CD4-positive, CD25-positive, alpha-beta regulatory T cell (primary cell): ENCODE measurements at regions not wholly inside any gene's neighbourhood (a gene's known extent, or its start where the extent isn't known, plus 50 kb on each side); places are given as distances from the start of the nearest gene placed in this dataset.

Experiments
- ATAC-seq, 2 donors: fragments of 150-1000 bp; cut with Tn5 transposase; one replicate each; pipeline ENCODE4 v1.10.0; 2021; ENCODE audit warnings: low read depth in 2 of 2, moderate number of reproducible peaks in 2 of 2, moderate library complexity in 1 of 2
- DNase-seq, 3 donors: peaks; one replicate each; pipeline versions ENCODE4 v3.0.0 to v3.0.0-alpha.2; 2012 to 2022; ENCODE audit warnings: mixed read lengths in 1 of 3
- H3K27ac ChIP-seq: one replicate; pipeline ENCODE4 v1.7.0; 2013; ENCODE audit warnings: mild to moderate bottlenecking, low read length; ENCODE audit not compliant: insufficient read depth, poor library complexity, severe bottlenecking
- H3K27me3 ChIP-seq: one replicate; pipeline ENCODE4 v1.7.0; 2013; ENCODE audit warnings: low read length; ENCODE audit not compliant: control insufficient read depth, insufficient read depth
- H3K36me3 ChIP-seq: one replicate; pipeline ENCODE4 v1.7.0; 2013; ENCODE audit warnings: mild to moderate bottlenecking, low read length, moderate library complexity; ENCODE audit not compliant: control insufficient read depth, insufficient read depth
- H3K4me1 ChIP-seq: 2 replicates; pipeline ENCODE4 v1.7.0; 2013; ENCODE audit warnings: mild to moderate bottlenecking, low read length; ENCODE audit not compliant: insufficient read depth, control insufficient read depth, poor library complexity, severe bottlenecking
- H3K4me3 ChIP-seq: one replicate; pipeline ENCODE4 v1.7.0; 2013; ENCODE audit warnings: low read depth, mild to moderate bottlenecking, low read length, moderate library complexity
- H3K9me3 ChIP-seq, 2 experiments: 1 replicate in 1 of 2; 2 replicates in 1 of 2; pipeline ENCODE4 v1.7.0; 2013; ENCODE audit warnings: low read length in 2 of 2, mild to moderate bottlenecking in 1 of 2, moderate library complexity in 1 of 2; ENCODE audit not compliant: control insufficient read depth in 2 of 2
- H3K27ac Mint-ChIP-seq, 3 donors: one replicate each; pipeline ENCODE4 v1.8.0; 2020 to 2022; ENCODE audit warnings: mild to moderate bottlenecking in 3 of 3, mixed read lengths in 3 of 3, moderate library complexity in 2 of 3
- H3K27me3 Mint-ChIP-seq: one replicate; pipeline ENCODE4 v1.8.0; 2022; ENCODE audit warnings: mild to moderate bottlenecking, mixed read lengths
- H3K36me3 Mint-ChIP-seq: one replicate; pipeline ENCODE4 v1.8.0; 2020; ENCODE audit warnings: mixed read lengths
- H3K4me1 Mint-ChIP-seq, 4 donors: one replicate each; pipeline ENCODE4 v1.8.0; 2020 to 2022; ENCODE audit warnings: mixed read lengths in 4 of 4, mild to moderate bottlenecking in 1 of 4
- H3K4me3 Mint-ChIP-seq, 4 donors: one replicate each; pipeline ENCODE4 v1.8.0; 2020 to 2022; ENCODE audit warnings: mild to moderate bottlenecking in 4 of 4, mixed read lengths in 4 of 4, moderate library complexity in 3 of 4
- H3K9me3 Mint-ChIP-seq, 7 donors: one replicate each; pipeline ENCODE4 v1.8.0; 2020 to 2022; ENCODE audit warnings: mixed read lengths in 7 of 7, mild to moderate bottlenecking in 3 of 7, moderate library complexity in 2 of 7

- H3K27ac Mint-ChIP-seq: no peak overlapping the region
- no peaks in the 10 kb centered on the region for H3K36me3 Mint-ChIP-seq
- H3K4me3 ChIP-seq: no peak overlapping the region
- no peaks in the 10 kb centered on the region for H3K4me1 ChIP-seq
- H3K27ac ChIP-seq: no peak overlapping the region
- ATAC-seq: no peak
- no peaks in the 10 kb centered on the region for H3K27me3 ChIP-seq
- H3K4me1 Mint-ChIP-seq: no peaks in the 10 kb centered on the region
- H3K36me3 ChIP-seq: no peaks in the 10 kb centered on the region
- DNase-seq: no peak
- no peaks in the 10 kb centered on the region for H3K27me3 Mint-ChIP-seq
- no peak overlapping the region for H3K4me3 Mint-ChIP-seq
- H3K9me3 ChIP-seq: no peaks in the 10 kb centered on the region
- H3K9me3 Mint-ChIP-seq: peaks cover 0 to 16% (median 6%) of the 10 kb centered on the region in 7 donors
Measured at GRCh38 chr9:115766370-115766955, 387.1 kb upstream of the PAPPA start.

DNA sequence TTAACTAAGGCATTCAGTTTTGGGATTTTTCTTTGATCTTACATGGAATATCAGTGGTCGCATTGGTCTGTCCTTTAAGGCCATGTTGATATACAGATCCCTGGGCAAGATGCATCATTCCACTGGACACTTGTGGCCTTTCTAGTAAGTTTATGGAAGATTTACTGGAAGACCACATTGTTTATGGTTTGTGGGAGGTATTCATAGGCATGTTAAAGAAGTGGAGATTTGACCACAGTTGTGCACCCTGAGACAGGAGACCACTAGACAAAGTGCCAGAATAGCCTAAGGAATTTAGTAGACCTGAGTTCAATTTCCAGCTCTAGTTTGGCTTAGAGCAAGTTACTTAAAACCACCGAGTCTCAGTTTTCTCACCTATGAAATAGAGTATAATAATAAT lies 383.1 kb upstream of the PAPPA start:
- H3K27ac Mint-ChIP-seq: no peak overlapping the region
- ATAC-seq: no peak
- no peak for DNase-seq
- Histone ChIP-seq H3K36me3 (no peaks in the 10 kb centered on the region), H3K27ac (no peak overlapping the region), H3K27me3 (no peaks in the 10 kb centered on the region), H3K4me1 (no peaks in the 10 kb centered on the region), H3K9me3 (no peaks in the 10 kb centered on the region), H3K4me3 (no peak overlapping the region)
- H3K4me3 Mint-ChIP-seq: no peak overlapping the region
- no peaks in the 10 kb centered on the region for H3K27me3 Mint-ChIP-seq
- peaks cover 0 to 13% (median 4%) of the 10 kb centered on the region in 7 donors for H3K9me3 Mint-ChIP-seq
- no peaks in the 10 kb centered on the region for H3K4me1 Mint-ChIP-seq
- H3K36me3 Mint-ChIP-seq: no peaks in the 10 kb centered on the region

- H3K27me3 Mint-ChIP-seq: no peaks in the 10 kb centered on the region
- H3K9me3 Mint-ChIP-seq: peaks cover 0 to 10% (median 2%) of the 10 kb centered on the region in 7 donors
- no peak overlapping the region for H3K27ac Mint-ChIP-seq
- H3K4me3 Mint-ChIP-seq: no peak overlapping the region
- H3K9me3 ChIP-seq: no peaks in the 10 kb centered on the region
- no peak overlapping the region for H3K27ac ChIP-seq
- no peak for ATAC-seq
- no peak for DNase-seq
- no peaks in the 10 kb centered on the region for H3K4me1 Mint-ChIP-seq
- no peaks in the 10 kb centered on the region for H3K36me3 Mint-ChIP-seq
- H3K36me3 ChIP-seq: no peaks in the 10 kb centered on the region
- H3K4me3 ChIP-seq: no peak overlapping the region
- no peaks in the 10 kb centered on the region for H3K4me1 ChIP-seq
- no peaks in the 10 kb centered on the region for H3K27me3 ChIP-seq
Measured at GRCh38 chr9:115775659-115776058, 377.9 kb upstream of the PAPPA start.

GRCh38 chr9:115777610-115778009 lies 376.0 kb upstream of the PAPPA start:
- H3K36me3 Mint-ChIP-seq: no peaks in the 10 kb centered on the region
- H3K27ac Mint-ChIP-seq: no peak overlapping the region
- ATAC-seq: no peak
- no peak overlapping the region for H3K27ac ChIP-seq
- H3K9me3 ChIP-seq: no peaks in the 10 kb centered on the region
- H3K4me1 ChIP-seq: no peaks in the 10 kb centered on the region
- H3K9me3 Mint-ChIP-seq: peaks cover 0 to 13% (median 4%) of the 10 kb centered on the region in 7 donors
- H3K4me3 ChIP-seq: no peak overlapping the region
- no peaks in the 10 kb centered on the region for H3K4me1 Mint-ChIP-seq
- no peaks in the 10 kb centered on the region for H3K27me3 Mint-ChIP-seq
- no peaks in the 10 kb centered on the region for H3K27me3 ChIP-seq
- DNase-seq: no peak
- H3K36me3 ChIP-seq: no peaks in the 10 kb centered on the region
- H3K4me3 Mint-ChIP-seq: no peak overlapping the region

- Mint-ChIP-seq H3K4me3 (no peak overlapping the region), H3K4me1 (no peaks in the 10 kb centered on the region), H3K9me3 (peaks cover 0 to 13% (median 4%) of the 10 kb centered on the region in 7 donors), H3K27me3 (no peaks in the 10 kb centered on the region), H3K27ac (no peak overlapping the region), H3K36me3 (no peaks in the 10 kb centered on the region)
- Histone ChIP-seq H3K9me3 (no peaks in the 10 kb centered on the region), H3K4me1 (no peaks in the 10 kb centered on the region), H3K36me3 (no peaks in the 10 kb centered on the region), H3K27ac (no peak overlapping the region), H3K4me3 (no peak overlapping the region), H3K27me3 (no peaks in the 10 kb centered on the region)
- DNase-seq: no peak
- ATAC-seq: no peak
Measured at GRCh38 chr9:115781070-115781736, 372.4 kb upstream of the PAPPA start.

- H3K27ac ChIP-seq: no peak overlapping the region
- peaks cover 0 to 9% (median 2%) of the 10 kb centered on the region in 7 donors for H3K9me3 Mint-ChIP-seq
- no peak overlapping the region for H3K27ac Mint-ChIP-seq
- no peaks in the 10 kb centered on the region for H3K4me1 ChIP-seq
- H3K27me3 ChIP-seq: no peaks in the 10 kb centered on the region
- no peaks in the 10 kb centered on the region for H3K36me3 ChIP-seq
- H3K27me3 Mint-ChIP-seq: no peaks in the 10 kb centered on the region
- ATAC-seq (no peak), DNase-seq (no peak)
- H3K9me3 ChIP-seq: no peaks in the 10 kb centered on the region
- no peak overlapping the region for H3K4me3 Mint-ChIP-seq
- no peaks in the 10 kb centered on the region for H3K36me3 Mint-ChIP-seq
- H3K4me1 Mint-ChIP-seq: no peaks in the 10 kb centered on the region
- H3K4me3 ChIP-seq: no peak overlapping the region
Measured at GRCh38 chr9:115786321-115786720, 367.3 kb upstream of the PAPPA start.

- no peak for DNase-seq
- no peak overlapping the region for H3K4me3 ChIP-seq
- ATAC-seq: no peak
- no peaks in the 10 kb centered on the region for H3K27me3 ChIP-seq
- H3K9me3 Mint-ChIP-seq: peaks cover 0 to 10% (median 1%) of the 10 kb centered on the region in 7 donors
- H3K4me1 ChIP-seq: no peaks in the 10 kb centered on the region
- no peaks in the 10 kb centered on the region for H3K9me3 ChIP-seq
- no peak overlapping the region for H3K27ac ChIP-seq
- no peaks in the 10 kb centered on the region for H3K36me3 Mint-ChIP-seq
- no peaks in the 10 kb centered on the region for H3K4me1 Mint-ChIP-seq
- H3K4me3 Mint-ChIP-seq: no peak overlapping the region
- no peaks in the 10 kb centered on the region for H3K36me3 ChIP-seq
- no peak overlapping the region for H3K27ac Mint-ChIP-seq
- H3K27me3 Mint-ChIP-seq: no peaks in the 10 kb centered on the region
Measured at GRCh38 chr9:115790520-115790919, 363.1 kb upstream of the PAPPA start.

- H3K36me3 ChIP-seq: no peaks in the 10 kb centered on the region
- no peaks in the 10 kb centered on the region for H3K27me3 Mint-ChIP-seq
- no peaks in the 10 kb centered on the region for H3K36me3 Mint-ChIP-seq
- DNase-seq (no peak), ATAC-seq (no peak)
- H3K9me3 ChIP-seq: no peaks in the 10 kb centered on the region
- peaks cover 0 to 14% (median 2%) of the 10 kb centered on the region in 7 donors for H3K9me3 Mint-ChIP-seq
- H3K27ac Mint-ChIP-seq: no peak overlapping the region
- no peak overlapping the region for H3K4me3 ChIP-seq
- no peaks in the 10 kb centered on the region for H3K4me1 ChIP-seq
- no peak overlapping the region for H3K27ac ChIP-seq
- H3K4me1 Mint-ChIP-seq: no peaks in the 10 kb centered on the region
- no peak overlapping the region for H3K4me3 Mint-ChIP-seq
- no peaks in the 10 kb centered on the region for H3K27me3 ChIP-seq
Measured at GRCh38 chr9:115794921-115795475, 358.6 kb upstream of the PAPPA start.
